HepG2 (cell line): ENCODE measurements at regions not wholly inside any gene's neighbourhood (a gene's known extent, or its start where the extent isn't known, plus 50 kb on each side); places are given as distances from the start of the nearest gene placed in this dataset.

ENCODE experiments used
- ATAC-seq: fragments of 200-7000 bp; cut with Tn5 transposase; 3 replicates; pipeline ENCODE4 v1.9.1; 2020; ENCODE audit warnings: mild to moderate bottlenecking, moderate library complexity
- BruUV-seq: library from RNA; stranded (reverse); fragments of 400-500 nt; replicated peaks from 2 replicates; lab custom pipeline; 2021; lab: Mats Ljungman, UMichigan
- CTCF ChIA-PET: fragments of 300-600 bp; formaldehyde crosslinking; extraction: SDS; loops from one replicate; lab custom pipeline; 2021; ENCODE audit warnings: low total read pairs, inconsistent platforms, low intra/inter-chr PET ratio; lab: Yijun Ruan, JAX
- POLR2A ChIA-PET: fragments of 350-600 bp; sonication (Branson Sonifier 250); formaldehyde crosslinking; loops from one replicate; lab custom pipeline; 2020; ENCODE audit warnings: antibody characterized with exemption, inconsistent platforms; lab: Yijun Ruan, JAX
- DNase-seq: peaks from one replicate; pipeline ENCODE4 v3.0.0-alpha.2; 2015; ENCODE audit warnings: low spot score
- FAIRE-seq: peaks from 3 replicates; lab custom pipeline; 2011; peaks lifted over from hg19 to GRCh38; lab: Jason Lieb, UNC
- H2AFZ ChIP-seq: one replicate; pipeline ENCODE4 v1.6.1; 2011; ENCODE audit warnings: low read length, inconsistent platforms
- H3K27ac ChIP-seq: fragments of 300-600 bp; 3 replicates; pipeline ENCODE4 v1.8.0; 2011; ENCODE audit warnings: mixed run types, mild to moderate bottlenecking, mixed read lengths, low read length, inconsistent platforms; ENCODE audit not compliant: insufficient read depth; ENCODE audit errors: extremely low read length
- H3K27me3 ChIP-seq, 2 experiments: fragments of 200-600 bp in 1 of 2; 2 replicates in 1 of 2; 3 replicates in 1 of 2; pipeline versions ENCODE4 v1.6.0 to v1.8.0; 2011; ENCODE audit warnings: low read length in 2 of 2, mild to moderate bottlenecking in 2 of 2, moderate library complexity in 2 of 2, inconsistent platforms in 1 of 2; ENCODE audit not compliant: insufficient read depth in 2 of 2, control insufficient read depth in 1 of 2
- H3K36me3 ChIP-seq, 2 experiments: fragments of 200-600 bp in 1 of 2; replicated peaks in 1 of 2; 2 replicates in 1 of 2; 3 replicates in 1 of 2; pipeline versions ENCODE4 v1.5.1 to v1.8.0; 2011; ENCODE audit warnings: low read length in 2 of 2, inconsistent platforms in 1 of 2; ENCODE audit not compliant: insufficient read depth in 2 of 2, control insufficient read depth in 1 of 2
- H3K4me1 ChIP-seq: 2 replicates; pipeline ENCODE4 v1.5.1; 2012; ENCODE audit warnings: low read length, inconsistent platforms; ENCODE audit not compliant: insufficient read depth
- H3K4me2 ChIP-seq: 2 replicates; pipeline ENCODE4 v1.6.0; 2011; ENCODE audit warnings: low read depth, low read length, inconsistent platforms
- H3K4me3 ChIP-seq, 3 experiments: fragments of 200-600 bp in 1 of 3; sonication (generic), shearing (Covaris generic) in 1 of 3; replicated peaks in 1 of 3; 2 replicates each; pipeline ENCODE4 v1.5.1; 2011 to 2016; ENCODE audit warnings: low read length in 3 of 3, inconsistent platforms in 2 of 3, low read depth in 2 of 3, mild to moderate bottlenecking in 2 of 3, control low read depth in 1 of 3, mixed read lengths in 1 of 3; ENCODE audit not compliant: insufficient read depth in 1 of 3
- H3K79me2 ChIP-seq: one replicate; pipeline ENCODE4 v1.6.1; 2011; ENCODE audit warnings: low read length, inconsistent platforms; ENCODE audit not compliant: insufficient read depth
- H3K9ac ChIP-seq: 2 replicates; pipeline ENCODE4 v1.6.0; 2011; ENCODE audit warnings: mild to moderate bottlenecking, low read depth, low read length, inconsistent platforms; ENCODE audit not compliant: insufficient read depth
- H3K9me3 ChIP-seq: 2 replicates; pipeline ENCODE4 v1.5.1; 2012; ENCODE audit warnings: mild to moderate bottlenecking, low read length
- H4K20me1 ChIP-seq: 2 replicates; pipeline ENCODE4 v1.6.0; 2011; ENCODE audit warnings: inconsistent platforms, mild to moderate bottlenecking, low read length, moderate library complexity; ENCODE audit not compliant: insufficient read depth
- AFF4 ChIP-seq: sonication (generic); formaldehyde crosslinking; IDR thresholded peaks from 2 replicates; pipeline ENCODE4 v1.4.0; 2020; ENCODE audit warnings: missing genetic modification reagents
- AKNA ChIP-seq: sonication (generic); formaldehyde crosslinking; IDR thresholded peaks from 2 replicates; pipeline ENCODE4 v1.4.0; 2020; ENCODE audit warnings: missing genetic modification reagents, borderline replicate concordance
- CTCF ChIP-seq: sonication (generic); formaldehyde crosslinking; IDR thresholded peaks from 2 replicates; pipeline ENCODE4 v1.5.0; 2020; ENCODE audit warnings: mild to moderate bottlenecking, missing genetic modification reagents, moderate library complexity
- FUBP1 ChIP-seq: sonication (generic); formaldehyde crosslinking; IDR thresholded peaks from 2 replicates; pipeline ENCODE4 v1.5.1; 2020; ENCODE audit warnings: missing genetic modification reagents, mild to moderate bottlenecking, borderline replicate concordance
- HIVEP1 ChIP-seq: sonication (generic); formaldehyde crosslinking; IDR thresholded peaks from 2 replicates; pipeline ENCODE4 v1.4.0; 2020; ENCODE audit warnings: mild to moderate bottlenecking, missing genetic modification reagents
- NRL ChIP-seq: sonication (generic); formaldehyde crosslinking; IDR thresholded peaks from 2 replicates; pipeline ENCODE4 v1.5.0; 2020; ENCODE audit warnings: missing genetic modification reagents, mild to moderate bottlenecking, moderate library complexity, borderline replicate concordance
- SALL1 ChIP-seq: sonication (generic); formaldehyde crosslinking; IDR thresholded peaks from 2 replicates; pipeline ENCODE4 v1.8.0; 2022; ENCODE audit warnings: mild to moderate bottlenecking, missing genetic modification reagents
- STAG1 ChIP-seq: sonication (generic); formaldehyde crosslinking; IDR thresholded peaks from 2 replicates; pipeline ENCODE4 v1.4.0; 2020; ENCODE audit warnings: missing genetic modification reagents
- THYN1 ChIP-seq: sonication (generic); formaldehyde crosslinking; IDR thresholded peaks from 2 replicates; pipeline ENCODE4 v1.8.1; 2023; ENCODE audit warnings: low read depth, mild to moderate bottlenecking, moderate library complexity, missing genetic modification reagents, borderline replicate concordance
- TRIM24 ChIP-seq: sonication (generic); formaldehyde crosslinking; IDR thresholded peaks from 2 replicates; pipeline ENCODE4 v1.8.0; 2022; ENCODE audit warnings: mild to moderate bottlenecking, missing genetic modification reagents
- ZNF335 ChIP-seq: sonication (generic); formaldehyde crosslinking; IDR thresholded peaks from 2 replicates; pipeline ENCODE4 v1.4.0; 2020; ENCODE audit warnings: missing genetic modification reagents
- WGBS: methylation state at CpG from one replicate; pipeline ENCODE4 v1.1.6; 2017; ENCODE audit warnings: low lambda C conversion rate; 5-methylcytosine and 5-hydroxymethylcytosine counted together
- in situ Hi-C: cut with HindIII; loops from 2 replicates; pipeline ENCODE4 v1.10.0; 2017; ENCODE audit warnings: low pct_unique_long_range_greater_than_20kb; ENCODE audit not compliant: extremely low pct_ligation_motif_present
- intact Hi-C: fragments of 100-400 bp; cut with micrococcal nuclease; formaldehyde crosslinking; loops from one replicate; pipeline ENCODE4 v1.10.0; 2022; ENCODE audit not compliant: unreplicated experiment

GRCh38 chr5:160970605-160971191 is 118.7 kb upstream of the ATP10B start:
- no peak for FAIRE-seq
- intact Hi-C loops, result no loop called here
- H3K79me2 ChIP-seq, result no peaks in the 10 kb centered on the region
- H3K27me3 ChIP-seq, result no peaks in the 10 kb centered on the region
- no peak overlapping the region for H2AFZ ChIP-seq
- no peak for ATAC-seq
- ChIA-PET POLR2A (no interaction called here), CTCF (no interaction called here)
- no peak overlapping the region for H3K27ac ChIP-seq
- no peaks in the 10 kb centered on the region for H3K4me1 ChIP-seq
- no peak overlapping the region for H3K4me3 ChIP-seq
- H4K20me1 ChIP-seq, result no peaks in the 10 kb centered on the region
- H3K9me3 ChIP-seq, result no peaks in the 10 kb centered on the region
- WGBS, result 0% methylated on average over 1 of the region's 1 CpG
- no peak overlapping the region for H3K4me2 ChIP-seq
- no peak overlapping the region for H3K9ac ChIP-seq
- no peak for DNase-seq
- no TSS peak for BruUV-seq
- no peaks in the 10 kb centered on the region for H3K36me3 ChIP-seq
- in situ Hi-C loops, result no loop called here
- TF ChIP-seq STAG1 (peak; percentile 29; the same call in 1 of the 2 replicates), ZNF335 (CRISPR knock-in tag) (no peak), THYN1 (CRISPR knock-in tag) (no peak), NRL (CRISPR knock-in tag) (no peak), SALL1 (CRISPR knock-in tag) (no peak), TRIM24 (no peak), CTCF (CRISPR knock-in tag) (peak; percentile 6; the same call in 1 of the 2 replicates), HIVEP1 (CRISPR knock-in tag) (no peak), FUBP1 (CRISPR knock-in tag) (no peak), AFF4 (no peak), AKNA (CRISPR knock-in tag) (no peak)
